Lower lobe of right lung (tissue), 2 donors: ENCODE measurements at regions not wholly inside any gene's neighbourhood (a gene's known extent, or its start where the extent isn't known, plus 50 kb on each side); places are given as distances from the start of the nearest gene placed in this dataset.
A peak's percentile ranks its signal among the peaks of the same experiment; 100 is the strongest.

Experiments used
- ATAC-seq, 2 donors: fragments of 200-7000 bp; cut with Tn5 transposase; one replicate each; pipeline ENCODE4 v1.9.1; 2020 to 2022; ENCODE audit warnings: mild to moderate bottlenecking in 2 of 2, moderate library complexity in 2 of 2
- DNase-seq: peaks from one replicate; pipeline ENCODE4 v3.0.0-alpha.2; 2020
- H3K27ac ChIP-seq: fragments of 200-600 bp; one replicate; pipeline ENCODE4 v1.8.0; 2022
- H3K27me3 ChIP-seq: fragments of 200-600 bp; one replicate; pipeline ENCODE4 v1.8.0; 2022; ENCODE audit warnings: low read depth
- H3K36me3 ChIP-seq: fragments of 200-600 bp; one replicate; pipeline ENCODE4 v1.8.0; 2022; ENCODE audit warnings: mild to moderate bottlenecking
- H3K4me1 ChIP-seq: fragments of 200-600 bp; one replicate; pipeline ENCODE4 v1.8.0; 2022
- H3K4me3 ChIP-seq: fragments of 200-600 bp; one replicate; pipeline ENCODE4 v1.8.0; 2022; ENCODE audit warnings: mild to moderate bottlenecking
- H3K9me3 ChIP-seq: fragments of 200-600 bp; one replicate; pipeline ENCODE4 v1.8.0; 2022
- CTCF ChIP-seq: fragments of 200-600 bp; IDR thresholded peaks from one replicate; pipeline ENCODE4 v1.8.0; 2022; ENCODE audit warnings: antibody characterized with exemption, mild to moderate bottlenecking
- intact Hi-C: fragments of 100-400 bp; cut with DNase I; formaldehyde crosslinking; loops from one replicate; pipeline ENCODE4 v1.11.0; 2022
- donor health status: DM: no; HTN: yes; CAD: no; lungs with severe emphysema.

- no peak overlapping the region for H3K4me3 ChIP-seq
- H3K4me1 ChIP-seq, result no peaks in the 10 kb centered on the region
- no peak for DNase-seq
- ATAC-seq, result no peak
- no peaks in the 10 kb centered on the region for H3K27me3 ChIP-seq
- intact Hi-C loops, result no loop called here
- no peak for TF ChIP-seq CTCF
- H3K27ac ChIP-seq, result no peak overlapping the region
- H3K9me3 ChIP-seq, result no peaks in the 10 kb centered on the region
- H3K36me3 ChIP-seq, result no peaks in the 10 kb centered on the region
Observed at GRCh38 chr2:16871411-16871810, 205.8 kb upstream of the CYRIA start.

- Histone ChIP-seq H3K36me3 (no peaks in the 10 kb centered on the region), H3K4me1 (no peaks in the 10 kb centered on the region), H3K4me3 (no peak overlapping the region), H3K9me3 (no peaks in the 10 kb centered on the region), H3K27me3 (no peaks in the 10 kb centered on the region), H3K27ac (no peak overlapping the region)
- TF ChIP-seq CTCF, result no peak
- intact Hi-C loops, result no loop called here
- DNase-seq, result no peak
- no peak for ATAC-seq
Observed at GRCh38 chr2:16870491-16871076, 204.9 kb upstream of the CYRIA start.

GRCh38 chr2:16869711-16870110 lies 204.1 kb upstream of the CYRIA start:
- H3K27me3 ChIP-seq, result no peaks in the 10 kb centered on the region
- H3K9me3 ChIP-seq, result no peaks in the 10 kb centered on the region
- no peaks in the 10 kb centered on the region for H3K36me3 ChIP-seq
- H3K4me1 ChIP-seq, result no peaks in the 10 kb centered on the region
- no peak for TF ChIP-seq CTCF
- H3K27ac ChIP-seq, result no peak overlapping the region
- intact Hi-C loops, result no loop called here
- H3K4me3 ChIP-seq, result no peak overlapping the region
- ATAC-seq, result no peak
- no peak for DNase-seq

DNA sequence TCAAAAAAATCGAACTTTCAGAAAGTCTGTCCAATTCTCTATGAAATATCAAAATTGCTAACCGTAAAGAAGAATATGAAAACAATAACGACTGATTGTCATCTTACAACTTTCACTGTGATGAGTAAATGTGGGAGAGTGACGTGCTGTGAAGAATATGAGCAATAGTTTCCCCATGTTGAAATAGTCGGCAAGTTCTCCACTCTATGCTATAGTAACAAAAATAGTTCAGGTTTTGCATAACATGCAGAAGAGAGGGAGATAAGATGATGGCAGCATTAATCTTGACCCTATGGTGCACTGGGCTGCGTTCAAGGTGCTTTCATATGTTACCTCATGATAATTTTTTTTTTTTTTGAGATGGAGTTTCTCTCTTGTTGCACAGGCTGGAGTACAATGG lies 196.8 kb upstream of the CYRIA start:
- no peak for TF ChIP-seq CTCF
- Histone ChIP-seq H3K27me3 (no peaks in the 10 kb centered on the region), H3K27ac (no peak overlapping the region), H3K4me3 (no peak overlapping the region), H3K4me1 (no peaks in the 10 kb centered on the region), H3K9me3 (no peaks in the 10 kb centered on the region), H3K36me3 (no peaks in the 10 kb centered on the region)
- ATAC-seq, result peak in 1 of 2 donors; percentile 15
- intact Hi-C loops, result no loop called here
- DNase-seq, result no peak

GRCh38 chr2:16861530-16861929 lies 195.9 kb upstream of the CYRIA start:
- Histone ChIP-seq H3K9me3 (no peaks in the 10 kb centered on the region), H3K4me1 (no peaks in the 10 kb centered on the region), H3K4me3 (no peak overlapping the region), H3K27ac (no peak overlapping the region), H3K27me3 (no peaks in the 10 kb centered on the region), H3K36me3 (no peaks in the 10 kb centered on the region)
- ATAC-seq (peak; percentile 50 to 56), DNase-seq (no peak)
- no peak for TF ChIP-seq CTCF
- intact Hi-C loops, result no loop called here

DNA sequence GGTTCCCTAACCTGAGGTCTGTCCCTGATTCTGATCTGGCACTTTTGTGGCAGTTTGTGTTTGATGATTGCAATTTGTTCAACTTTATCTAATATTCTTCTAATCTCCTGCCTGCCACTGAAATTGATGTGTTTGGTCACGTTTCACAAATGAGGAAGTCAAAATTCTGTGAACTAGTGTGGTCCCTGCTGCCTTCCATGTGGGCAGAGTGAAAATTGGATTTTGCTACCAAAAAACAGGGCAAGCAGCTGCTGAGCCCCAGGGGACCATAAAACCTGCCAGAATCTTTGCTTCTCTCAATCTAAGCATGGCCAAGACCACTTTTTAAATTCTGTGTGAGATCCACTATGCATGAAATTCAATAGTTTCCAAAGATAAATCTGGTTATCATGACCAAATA lies 195.5 kb upstream of the CYRIA start:
- no peaks in the 10 kb centered on the region for H3K36me3 ChIP-seq
- TF ChIP-seq CTCF, result no peak
- intact Hi-C loops, result no loop called here
- no peaks in the 10 kb centered on the region for H3K4me1 ChIP-seq
- H3K27me3 ChIP-seq, result no peaks in the 10 kb centered on the region
- no peak overlapping the region for H3K27ac ChIP-seq
- DNase-seq, result no peak
- H3K9me3 ChIP-seq, result no peaks in the 10 kb centered on the region
- no peak overlapping the region for H3K4me3 ChIP-seq
- ATAC-seq, result no peak
